H1 (cell line): ENCODE measurements at regions not wholly inside any gene's neighbourhood (a gene's known extent, or its start where the extent isn't known, plus 50 kb on each side); places are given as distances from the start of the nearest gene placed in this dataset.

Experiments used
- CHD7 ChIP-seq: fragments of 300-600 bp; sonication (generic); IDR thresholded peaks from 2 replicates; pipeline ENCODE4 v1.7.1; 2012; ENCODE audit warnings: low read length, moderate library complexity, mild to moderate bottlenecking, inconsistent platforms; ENCODE audit not compliant: insufficient replicate concordance
- CTCF ChIP-seq, 3 experiments: IDR thresholded peaks; 1 replicate in 2 of 3; 2 replicates in 1 of 3; pipeline versions ENCODE4 v1.5.1 to v1.6.1; 2011; ENCODE audit warnings: low read length in 3 of 3, mild to moderate bottlenecking in 3 of 3, inconsistent platforms in 2 of 3, low read depth in 1 of 3, moderate library complexity in 1 of 3; ENCODE audit not compliant: insufficient read depth in 1 of 3; ENCODE audit errors: control extremely low read depth in 1 of 3
- RNF2 ChIP-seq: fragments of 200-900, 300-1000 bp; sonication (generic); IDR thresholded peaks from 2 replicates; pipeline ENCODE4 v1.7.1; 2016; ENCODE audit warnings: borderline replicate concordance, low read depth, mild to moderate bottlenecking, antibody characterized with exemption, low read length; ENCODE audit not compliant: poor library complexity, severe bottlenecking; ENCODE audit errors: missing control alignments
- TBP ChIP-seq: IDR thresholded peaks from 2 replicates; pipeline ENCODE4 v1.6.1; 2011; ENCODE audit warnings: low read depth, low read length, improper control_type of control experiment
- TCF12 ChIP-seq: IDR thresholded peaks from 2 replicates; pipeline ENCODE4 v1.6.1; 2011; ENCODE audit warnings: low read depth, mild to moderate bottlenecking, low read length
- ZNF274 ChIP-seq: IDR thresholded peaks from 2 replicates; pipeline ENCODE4 v1.7.0; 2012; ENCODE audit warnings: low read length, borderline replicate concordance; ENCODE audit errors: extremely low read depth

- TF ChIP-seq CHD7 (no peak), RNF2 (no peak), TBP (no peak), TCF12 (no peak), CTCF (IDR thresholded peaks at IDR 0.05; ENCODE audit: control extremely low read depth in 1 of 3, insufficient read depth in 1 of 3, low read depth in 1 of 3, low read length in 3 of 3) (no peak), ZNF274 (no peak)
These were observed 84.4 kb upstream of the CNEP1R1 start (continued) for GRCh38 chr16:49940464-49941224.
